ENCODE measurements at regions not wholly inside any gene's neighbourhood (a gene's known extent, or its start where the extent isn't known, plus 50 kb on each side); places are given as distances from the start of the nearest gene placed in this dataset.

- no peak for DNase-seq (ENCODE audit: low read depth)
- Histone ChIP-seq H3K4me3 (ENCODE audit: low read depth, low read length) (no peak overlapping the region), H3K36me3 (ENCODE audit: control insufficient read depth, insufficient read depth, low read length) (no peaks in the 10 kb centered on the region), H3K27me3 (ENCODE audit: control insufficient read depth, insufficient read depth, low read length) (no peaks in the 10 kb centered on the region)
- ChIA-PET CTCF (no interaction called here), POLR2A (no interaction called here)
- TF ChIP-seq CTCF (IDR thresholded peaks at IDR 0.05; ENCODE audit: insufficient read depth, low read depth, low read length): no peak
Measured at GRCh38 chr3:28109829-28110228, 131.6 kb upstream of the CMC1 start.

- ChIA-PET POLR2A (no interaction called here), CTCF (no interaction called here)
- Histone ChIP-seq H3K27me3 (ENCODE audit: control insufficient read depth, insufficient read depth, low read length) (no peaks in the 10 kb centered on the region), H3K4me3 (ENCODE audit: low read depth, low read length) (no peak overlapping the region), H3K36me3 (ENCODE audit: control insufficient read depth, insufficient read depth, low read length) (no peaks in the 10 kb centered on the region)
- no peak for TF ChIP-seq CTCF (IDR thresholded peaks at IDR 0.05; ENCODE audit: insufficient read depth, low read depth, low read length)
- no peak for DNase-seq (ENCODE audit: low read depth)
Measured at GRCh38 chr3:28110869-28111268, 130.6 kb upstream of the CMC1 start.

GRCh38 chr3:28114893-28115292, 126.5 kb upstream of the CMC1 start:
- ChIA-PET CTCF (no interaction called here), POLR2A (no interaction called here)
- no peak for DNase-seq (ENCODE audit: low read depth)
- no peaks in the 10 kb centered on the region for H3K27me3 ChIP-seq (ENCODE audit: control insufficient read depth, insufficient read depth, low read length)
- H3K36me3 ChIP-seq (ENCODE audit: control insufficient read depth, insufficient read depth, low read length): no peaks in the 10 kb centered on the region
- no peak for TF ChIP-seq CTCF (IDR thresholded peaks at IDR 0.05; ENCODE audit: insufficient read depth, low read depth, low read length)
- H3K4me3 ChIP-seq (ENCODE audit: low read depth, low read length): no peak overlapping the region

GRCh38 chr3:28115316-28115715, 126.1 kb upstream of the CMC1 start:
- ChIA-PET CTCF (no interaction called here), POLR2A (no interaction called here)
- Histone ChIP-seq H3K4me3 (ENCODE audit: low read depth, low read length) (no peak overlapping the region), H3K36me3 (ENCODE audit: control insufficient read depth, insufficient read depth, low read length) (no peaks in the 10 kb centered on the region), H3K27me3 (ENCODE audit: control insufficient read depth, insufficient read depth, low read length) (no peaks in the 10 kb centered on the region)
- TF ChIP-seq CTCF (IDR thresholded peaks at IDR 0.05; ENCODE audit: insufficient read depth, low read depth, low read length): no peak
- no peak for DNase-seq (ENCODE audit: low read depth)

- POLR2A ChIA-PET: no interaction called here
- Histone ChIP-seq H3K27me3 (ENCODE audit: control insufficient read depth, insufficient read depth, low read length) (no peaks in the 10 kb centered on the region), H3K4me3 (ENCODE audit: low read depth, low read length) (no peak overlapping the region), H3K36me3 (ENCODE audit: control insufficient read depth, insufficient read depth, low read length) (no peaks in the 10 kb centered on the region)
- no peak for DNase-seq (ENCODE audit: low read depth)
- TF ChIP-seq CTCF (IDR thresholded peaks at IDR 0.05; ENCODE audit: insufficient read depth, low read depth, low read length): no peak
- CTCF ChIA-PET: interaction anchor here (0.9 kb wide), 1 partner anchor 10 kb away, joined by 3 read pairs; no protein-coding TSS in a partner anchor
Measured at GRCh38 chr3:28117598-28117997, 123.8 kb upstream of the CMC1 start.
